SK-N-MC (cell line): ENCODE measurements at regions not wholly inside any gene's neighbourhood (a gene's known extent, or its start where the extent isn't known, plus 50 kb on each side); places are given as distances from the start of the nearest gene placed in this dataset.

ENCODE experiments used
- EZH2 ChIP-seq: fragments of 200-600 bp; sonication (generic); IDR thresholded peaks from one replicate; pipeline ENCODE4 v1.6.1; 2017; ENCODE audit warnings: antibody characterized with exemption
- FOXP2 ChIP-seq: optimal IDR thresholded peaks from 2 replicates; pipeline ENCODE3; 2011; ENCODE audit warnings: mild to moderate bottlenecking, moderate library complexity; ENCODE audit not compliant: insufficient read depth; ENCODE audit errors: extremely low read length, control extremely low read depth
- POLR2AphosphoS5 ChIP-seq: IDR thresholded peaks from 2 replicates; pipeline ENCODE4 v1.6.1; 2012; ENCODE audit warnings: mild to moderate bottlenecking, low read depth, low read length, borderline replicate concordance

- TF ChIP-seq EZH2 (no peak), POLR2AphosphoS5 (no peak), FOXP2 (no peak)
Measured at GRCh38 chr20:50400705-50401586, 109.2 kb upstream of the PTPN1 start.
